Neural cell (in vitro differentiated cells): ENCODE measurements at regions not wholly inside any gene's neighbourhood (a gene's known extent, or its start where the extent isn't known, plus 50 kb on each side); places are given as distances from the start of the nearest gene placed in this dataset.

Experiments
- H2AFZ ChIP-seq: fragments of 200-600, 300-800 bp; sonication (generic), shearing (Covaris generic); 2 replicates; pipeline ENCODE4 v1.6.0; 2014; ENCODE audit warnings: low read depth, mild to moderate bottlenecking, antibody characterized with exemption, low read length, moderate library complexity
- H3F3A ChIP-seq: fragments of 200-600 bp; shearing (Covaris generic); 2 replicates; pipeline ENCODE4 v1.6.1; 2016; ENCODE audit warnings: mild to moderate bottlenecking, moderate library complexity, mixed read lengths, antibody characterized with exemption, low read length; ENCODE audit not compliant: insufficient read depth, poor library complexity, severe bottlenecking
- H3K27ac ChIP-seq: fragments of 200-600, 300-800 bp; sonication (generic), shearing (Covaris generic); 2 replicates; pipeline ENCODE4 v1.5.1; 2014; ENCODE audit warnings: mild to moderate bottlenecking, low read length, moderate library complexity
- H3K27me3 ChIP-seq: fragments of 300-800, 200-600 bp; sonication (generic), shearing (Covaris generic); 2 replicates; pipeline ENCODE4 v1.6.0; 2014; ENCODE audit warnings: mild to moderate bottlenecking, low read depth, low read length, moderate library complexity; ENCODE audit not compliant: insufficient read depth
- H3K36me3 ChIP-seq: fragments of 300-800, 200-600 bp; sonication (generic), shearing (Covaris generic); 2 replicates; pipeline ENCODE4 v1.5.1; 2014; ENCODE audit warnings: mild to moderate bottlenecking, antibody characterized with exemption, low read length, moderate library complexity; ENCODE audit not compliant: insufficient read depth
- H3K4me2 ChIP-seq: fragments of 300-800, 200-600 bp; sonication (generic), shearing (Covaris generic); 2 replicates; pipeline ENCODE4 v1.6.0; 2014; ENCODE audit warnings: mild to moderate bottlenecking, low read length
- H3K4me3 ChIP-seq: fragments of 300-800, 200-600 bp; sonication (generic), shearing (Covaris generic); 2 replicates; pipeline ENCODE4 v1.5.1; 2014; ENCODE audit warnings: mild to moderate bottlenecking, low read length, moderate library complexity
- H3K79me2 ChIP-seq: fragments of 200-600 bp; shearing (Covaris generic); replicated peaks from 2 replicates; pipeline ENCODE4 v1.6.0; 2014; ENCODE audit warnings: mild to moderate bottlenecking, low read length, moderate library complexity; ENCODE audit not compliant: insufficient read depth
- H3K9ac ChIP-seq: fragments of 300-800, 200-600 bp; sonication (generic), shearing (Covaris generic); 2 replicates; pipeline ENCODE4 v1.6.1; 2016; ENCODE audit warnings: mild to moderate bottlenecking, low read length, mixed read lengths
- H3K9me2 ChIP-seq: fragments of 200-600 bp; shearing (Covaris generic); 2 replicates; pipeline ENCODE4 v1.6.1; 2016; ENCODE audit warnings: mild to moderate bottlenecking, low read length, mixed read lengths; ENCODE audit not compliant: insufficient read depth
- H3K9me3 ChIP-seq: fragments of 200-600, 300-800 bp; sonication (generic), shearing (Covaris generic); 2 replicates; pipeline ENCODE4 v1.6.1; 2016; ENCODE audit warnings: mild to moderate bottlenecking, mixed run types, low read length, moderate library complexity, mixed read lengths
- H4K20me1 ChIP-seq: fragments of 200-600 bp; shearing (Covaris generic); 2 replicates; pipeline ENCODE4 v1.6.1; 2016; ENCODE audit warnings: mild to moderate bottlenecking, mixed run types; ENCODE audit not compliant: insufficient read depth
- CTCF ChIP-seq: fragments of 450-650 bp; IDR thresholded peaks from 2 replicates; pipeline ENCODE4 v1.5.1; 2014; ENCODE audit warnings: antibody characterized with exemption, mild to moderate bottlenecking, moderate library complexity; ENCODE audit not compliant: poor library complexity, severe bottlenecking
- EP300 ChIP-seq: fragments of 450-650 bp; conservative IDR thresholded peaks from 2 replicates; pipeline ENCODE4 v1.6.1; 2014; ENCODE audit warnings: antibody characterized with exemption, mild to moderate bottlenecking, moderate library complexity; ENCODE audit not compliant: poor library complexity, severe bottlenecking
- EZH2 ChIP-seq: fragments of 200-600, 300-800 bp; shearing (Covaris generic), sonication (generic); IDR thresholded peaks from 2 replicates; pipeline ENCODE4 v1.6.1; 2014; ENCODE audit warnings: antibody characterized with exemption, low read length, borderline replicate concordance, mild to moderate bottlenecking; ENCODE audit not compliant: insufficient read depth, poor library complexity, severe bottlenecking
- MXI1 ChIP-seq: fragments of 450-650 bp; conservative IDR thresholded peaks from 2 replicates; pipeline ENCODE4 v1.6.1; 2014; ENCODE audit warnings: antibody characterized with exemption, mild to moderate bottlenecking; ENCODE audit not compliant: poor library complexity, severe bottlenecking
- POLR2AphosphoS5 ChIP-seq: IDR thresholded peaks from 2 replicates; pipeline ENCODE4 v1.6.1; 2012
- RAD21 ChIP-seq: fragments of 450-650 bp; conservative IDR thresholded peaks from 2 replicates; pipeline ENCODE4 v1.6.1; 2014; ENCODE audit warnings: antibody characterized with exemption, mild to moderate bottlenecking, moderate library complexity
- REST ChIP-seq: IDR thresholded peaks from 2 replicates; pipeline ENCODE4 v1.6.1; 2012; ENCODE audit warnings: borderline replicate concordance
- SMC3 ChIP-seq: fragments of 450-650 bp; conservative IDR thresholded peaks from 2 replicates; pipeline ENCODE4 v1.6.1; 2014; ENCODE audit warnings: antibody characterized with exemption, mild to moderate bottlenecking, moderate library complexity; ENCODE audit not compliant: poor library complexity
- TAF1 ChIP-seq: IDR thresholded peaks from 2 replicates; pipeline ENCODE4 v1.6.1; 2012; ENCODE audit warnings: low read depth

GRCh38 chr5:54634089-54634488, 116.5 kb downstream of the SNX18 start:
- no peaks in the 10 kb centered on the region for H3K79me2 ChIP-seq
- no peak overlapping the region for H3K4me3 ChIP-seq
- no peak overlapping the region for H3K27ac ChIP-seq
- H4K20me1 ChIP-seq: no peaks in the 10 kb centered on the region
- no peaks in the 10 kb centered on the region for H3K36me3 ChIP-seq
- TF ChIP-seq EZH2 (no peak), MXI1 (no peak), SMC3 (no peak), REST (no peak), EP300 (no peak), CTCF (no peak), RAD21 (no peak), TAF1 (no peak), POLR2AphosphoS5 (no peak)
- no peaks in the 10 kb centered on the region for H3K9me3 ChIP-seq
- H2AFZ ChIP-seq: no peak overlapping the region
- no peaks in the 10 kb centered on the region for H3F3A ChIP-seq
- H3K9ac ChIP-seq: no peak overlapping the region
- H3K4me2 ChIP-seq: no peak overlapping the region
- no peaks in the 10 kb centered on the region for H3K9me2 ChIP-seq
- no peaks in the 10 kb centered on the region for H3K27me3 ChIP-seq

GRCh38 chr5:54632131-54632701, 114.7 kb downstream of the SNX18 start:
- no peak overlapping the region for H3K27ac ChIP-seq
- no peak overlapping the region for H3K4me2 ChIP-seq
- no peak overlapping the region for H3K4me3 ChIP-seq
- no peaks in the 10 kb centered on the region for H3K27me3 ChIP-seq
- no peak overlapping the region for H2AFZ ChIP-seq
- TF ChIP-seq SMC3 (no peak), EP300 (no peak), TAF1 (no peak), RAD21 (no peak), CTCF (no peak), REST (no peak), MXI1 (no peak), POLR2AphosphoS5 (no peak), EZH2 (no peak)
- H3K36me3 ChIP-seq: no peaks in the 10 kb centered on the region
- no peaks in the 10 kb centered on the region for H3K79me2 ChIP-seq
- H3F3A ChIP-seq: no peaks in the 10 kb centered on the region
- H3K9me3 ChIP-seq: no peaks in the 10 kb centered on the region
- no peaks in the 10 kb centered on the region for H4K20me1 ChIP-seq
- no peak overlapping the region for H3K9ac ChIP-seq
- no peaks in the 10 kb centered on the region for H3K9me2 ChIP-seq
